Right cardiac atrium (tissue), 5 donors: ENCODE measurements at regions not wholly inside any gene's neighbourhood (a gene's known extent, or its start where the extent isn't known, plus 50 kb on each side); places are given as distances from the start of the nearest gene placed in this dataset.

ENCODE experiments used
- ATAC-seq, 2 donors: fragments of 200-7000 bp; cut with Tn5 transposase; one replicate each; pipeline versions ENCODE4 v1.8.0 to v1.9.1; 2020; ENCODE audit warnings: moderate library complexity in 2 of 2, mild to moderate bottlenecking in 1 of 2
- DNase-seq, 3 donors: peaks; one replicate each; pipeline ENCODE4 v3.0.0-alpha.2; 2020
- H3K27ac ChIP-seq: one replicate; pipeline ENCODE4 v1.5.1; 2013; ENCODE audit warnings: mild to moderate bottlenecking, low read length, control low read depth, moderate library complexity
- H3K27me3 ChIP-seq: one replicate; pipeline ENCODE4 v1.6.1; 2013; ENCODE audit not compliant: control insufficient read depth, insufficient read depth
- H3K4me1 ChIP-seq: one replicate; pipeline ENCODE4 v1.6.1; 2013; ENCODE audit warnings: low read length; ENCODE audit not compliant: control insufficient read depth, insufficient read depth
- H3K4me3 ChIP-seq: one replicate; pipeline ENCODE4 v1.5.1; 2013; ENCODE audit warnings: low read length, control low read depth
- H3K9me3 ChIP-seq: one replicate; pipeline ENCODE4 v1.6.1; 2013; ENCODE audit warnings: low read length; ENCODE audit not compliant: control insufficient read depth
- WGBS: extraction: QIAGEN DNeasy Blood & Tissue Kit; methylation state at CpG from one replicate; pipeline ENCODE4 v1.1.7; 2013; 5-methylcytosine and 5-hydroxymethylcytosine counted together
- intact Hi-C, 4 donors: fragments of 100-400 bp; cut with DNase I; formaldehyde crosslinking; loops; one replicate each; pipeline versions ENCODE4 v1.11.0 to v1.14.0; 2022 to 2023
- donor health status: healthy with polysubstance abuse.
- donor health status: DM: no; HTN: yes; CAD: no.
- donor health status: DM: no; HTN: no; CAD: no.
- donor health status: DM: no; HTN: yes; CAD: no; lungs with severe emphysema.
- donor health status: DM: yes; HTN: yes; CAD: no.

DNA sequence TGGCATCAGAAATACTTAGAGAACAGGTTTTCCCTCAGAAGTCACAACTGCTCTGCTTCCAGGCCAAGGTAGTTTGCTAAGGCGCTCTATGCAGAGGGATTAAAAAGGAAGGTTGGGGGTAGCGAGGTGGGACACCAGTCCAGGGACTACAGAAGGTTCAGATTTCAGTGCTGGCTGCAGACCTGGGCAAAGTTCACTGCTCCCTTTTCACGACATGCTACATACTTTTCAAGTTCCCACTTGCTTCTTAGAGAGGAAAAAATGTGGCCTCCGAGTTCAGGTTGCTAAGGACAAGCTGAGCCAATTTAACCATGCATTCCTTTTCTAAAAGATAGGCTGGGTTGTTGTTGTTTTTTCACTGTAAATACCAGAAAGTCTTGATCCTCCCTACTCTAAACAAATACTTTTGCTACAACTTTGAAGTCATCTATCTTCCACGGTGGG, 158.6 kb upstream of the NR2F2 start:
- intact Hi-C loops = no loop called here
- WGBS = 57% methylated on average over 5 of the region's 5 CpGs
- ATAC-seq = no peak

DNA sequence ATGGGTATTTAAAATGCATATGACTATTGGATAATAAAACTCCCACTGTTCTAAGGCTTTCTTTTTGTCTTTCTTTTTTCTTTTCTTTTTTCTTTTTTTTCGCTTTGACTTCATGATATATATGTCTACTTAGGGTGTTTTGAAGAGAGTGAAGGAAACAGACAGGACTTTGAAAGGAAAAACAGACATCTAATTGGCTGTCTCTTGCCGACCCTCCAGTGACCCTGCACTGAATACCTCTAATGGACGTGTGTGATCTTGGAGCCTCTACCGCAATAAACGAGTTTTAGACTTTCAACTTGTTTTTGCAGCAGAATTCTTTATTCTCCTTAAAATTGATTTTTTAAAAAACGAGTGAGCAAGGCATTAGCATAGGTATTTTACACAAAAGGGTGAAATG, 158.1 kb upstream of the NR2F2 start:
- no peaks in the 10 kb centered on the region for H3K4me1 ChIP-seq
- 85% methylated on average over 6 of the region's 6 CpGs for WGBS
- DNase-seq (no peak), ATAC-seq (no peak)
- intact Hi-C loops = no loop called here
- no peaks in the 10 kb centered on the region for H3K27me3 ChIP-seq
- H3K27ac ChIP-seq = no peak overlapping the region
- H3K4me3 ChIP-seq = no peak overlapping the region
- no peaks in the 10 kb centered on the region for H3K9me3 ChIP-seq

More for the DNA sequence above, 158.6 kb upstream of the NR2F2 start:
- Histone ChIP-seq H3K9me3 (no peaks in the 10 kb centered on the region), H3K27me3 (no peaks in the 10 kb centered on the region), H3K4me3 (no peak overlapping the region), H3K27ac (no peak overlapping the region), H3K4me1 (no peaks in the 10 kb centered on the region)
- no peak for DNase-seq

DNA sequence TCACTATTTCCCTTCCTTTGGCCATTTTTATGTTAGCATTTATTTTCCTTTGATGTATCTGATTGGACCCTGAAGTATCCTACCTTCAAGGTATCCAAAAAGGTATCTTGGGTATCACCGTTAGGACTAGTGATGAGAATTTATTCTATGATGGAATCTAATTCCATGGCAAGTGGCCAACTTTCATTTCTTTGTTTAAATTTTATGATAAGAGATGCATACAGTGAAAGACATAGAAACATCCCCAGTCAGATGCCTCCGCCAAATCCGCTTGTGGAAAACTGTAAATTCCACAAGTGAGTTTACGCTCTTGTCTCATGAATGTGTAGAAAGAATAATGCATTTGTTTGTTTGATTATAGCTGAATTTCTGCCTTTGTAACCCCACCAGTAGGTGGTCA, 153.7 kb upstream of the NR2F2 start:
- intact Hi-C loops = no loop called here
- peaks cover 11% of the 10 kb centered on the region for H3K4me1 ChIP-seq
- 94% methylated on average over 4 of the region's 4 CpGs for WGBS

GRCh38 chr15:96177279-96177678, 153.2 kb upstream of the NR2F2 start:
- WGBS = 92% methylated on average over 1 of the region's 1 CpG
- Histone ChIP-seq H3K4me1 (peaks cover 11% of the 10 kb centered on the region), H3K4me3 (no peak overlapping the region), H3K27ac (no peak overlapping the region), H3K27me3 (no peaks in the 10 kb centered on the region), H3K9me3 (no peaks in the 10 kb centered on the region)
- intact Hi-C loops = no loop called here
- DNase-seq = no peak
- ATAC-seq = no peak

More for the DNA sequence above, 153.7 kb upstream of the NR2F2 start:
- no peak overlapping the region for H3K27ac ChIP-seq
- ATAC-seq (no peak), DNase-seq (no peak)
- no peaks in the 10 kb centered on the region for H3K9me3 ChIP-seq
- no peak overlapping the region for H3K4me3 ChIP-seq
- H3K27me3 ChIP-seq = no peaks in the 10 kb centered on the region

DNA sequence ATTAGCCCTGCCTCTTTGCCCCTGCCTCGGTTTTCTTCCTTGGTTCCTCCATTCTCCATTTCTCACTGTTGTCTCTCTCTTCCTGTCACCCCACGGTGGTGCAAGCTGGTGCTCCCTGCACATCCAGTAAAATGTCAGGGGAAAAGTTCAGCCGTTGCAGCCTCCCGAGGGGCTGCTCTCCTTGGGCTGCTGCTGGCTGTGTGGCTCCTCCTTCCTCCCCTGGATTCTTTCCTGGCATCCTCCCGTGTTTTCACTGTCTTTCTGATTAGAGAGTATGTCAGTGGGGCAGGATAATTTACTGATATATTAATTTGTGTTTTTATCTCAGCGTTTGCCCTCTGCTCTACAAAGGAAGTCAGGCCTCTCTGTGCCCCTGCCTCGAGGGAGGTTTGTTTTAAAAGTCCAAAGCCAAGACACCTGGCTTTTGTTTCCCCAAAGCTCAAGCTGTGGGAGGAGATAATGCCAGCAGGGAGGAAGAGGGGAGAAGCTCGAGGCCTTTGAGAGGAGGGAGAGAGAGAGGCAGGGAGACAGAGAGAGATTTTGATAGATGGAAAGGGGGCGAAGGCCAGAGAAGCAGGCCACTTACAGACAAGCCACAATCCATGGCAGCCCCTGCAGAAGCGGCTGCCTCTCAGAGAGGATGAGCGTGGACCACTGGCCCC, 150.3 kb upstream of the NR2F2 start:
- WGBS = 44% methylated on average over 11 of the region's 11 CpGs

DNA sequence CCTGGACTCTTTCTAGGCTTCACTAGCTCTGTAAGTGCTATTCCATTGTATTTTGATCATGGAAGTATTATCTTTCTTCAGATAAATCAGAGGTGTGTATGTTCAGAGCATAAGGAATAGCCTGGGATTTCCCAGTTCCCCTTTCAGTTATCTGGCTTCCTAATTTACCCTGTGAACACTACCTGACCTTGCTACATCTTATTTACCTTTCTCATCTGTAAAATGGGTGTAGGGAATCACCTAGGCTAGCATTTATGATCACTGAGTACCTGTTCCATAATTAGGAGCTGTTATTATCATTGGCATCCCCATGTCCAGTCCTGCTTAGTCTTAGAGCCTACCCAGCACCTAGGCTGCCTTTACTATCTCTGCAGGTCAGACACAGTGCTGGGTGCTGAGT, 149.3 kb upstream of the NR2F2 start:
- Histone ChIP-seq H3K9me3 (no peaks in the 10 kb centered on the region), H3K27ac (peak overlapping the region; percentile 50), H3K27me3 (no peaks in the 10 kb centered on the region), H3K4me3 (no peak overlapping the region), H3K4me1 (peaks cover 11% of the 10 kb centered on the region)
- ATAC-seq (peak in 1 of 2 donors; percentile 19), DNase-seq (no peak)
- intact Hi-C loops = loop anchor here in 1 of 4 donors (10.0 kb wide), 1 partner anchor 104 kb away; no protein-coding TSS in a partner anchor

More for the DNA sequence above, 150.3 kb upstream of the NR2F2 start:
- DNase-seq (no peak), ATAC-seq (no peak)
- H3K9me3 ChIP-seq = no peaks in the 10 kb centered on the region
- H3K4me3 ChIP-seq = no peak overlapping the region
- intact Hi-C loops = loop anchor here in 1 of 4 donors (10.0 kb wide), 1 partner anchor 105 kb away; no protein-coding TSS in a partner anchor
- peaks cover 11% of the 10 kb centered on the region for H3K4me1 ChIP-seq
- H3K27me3 ChIP-seq = no peaks in the 10 kb centered on the region
- no peak overlapping the region for H3K27ac ChIP-seq

DNA sequence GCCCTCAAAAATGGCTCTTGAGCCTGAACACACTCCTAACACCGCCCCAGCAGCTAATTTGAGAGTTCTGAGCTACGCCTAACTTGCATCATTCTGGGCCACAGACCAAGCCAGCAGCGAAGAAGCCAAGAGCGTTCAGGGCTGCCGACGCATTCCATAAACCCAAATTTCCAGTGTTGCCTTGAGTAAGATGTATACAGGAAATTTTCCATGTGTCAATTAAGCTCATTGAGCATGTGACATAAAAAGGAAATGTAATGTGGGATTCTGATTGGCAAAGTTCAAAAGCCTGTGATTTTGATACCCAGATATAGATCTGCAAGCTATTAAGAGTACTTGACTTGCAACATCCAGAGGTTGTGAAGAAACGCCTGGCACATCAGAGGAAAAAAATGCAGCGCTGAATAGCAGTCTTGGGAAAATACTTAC, 148.6 kb upstream of the NR2F2 start:
- Histone ChIP-seq H3K27ac (peak overlapping the region; percentile 50), H3K4me1 (peaks cover 11% of the 10 kb centered on the region), H3K27me3 (no peaks in the 10 kb centered on the region), H3K4me3 (no peak overlapping the region), H3K9me3 (no peaks in the 10 kb centered on the region)
- WGBS = 38% methylated on average over 8 of the region's 8 CpGs
- ATAC-seq (peak; percentile 89 to 92), DNase-seq (peak; percentile 74 to 88 (median 84))
- intact Hi-C loops = loop anchor here in 1 of 4 donors (10.0 kb wide), 1 partner anchor 103 kb away; no protein-coding TSS in a partner anchor

- Histone ChIP-seq H3K27ac (no peak overlapping the region), H3K4me1 (peaks cover 11% of the 10 kb centered on the region), H3K27me3 (no peaks in the 10 kb centered on the region), H3K9me3 (no peaks in the 10 kb centered on the region), H3K4me3 (no peak overlapping the region)
- no peak for ATAC-seq
- intact Hi-C loops = loop anchor here in 1 of 4 donors (10.0 kb wide), 1 partner anchor 102 kb away; no protein-coding TSS in a partner anchor
- 90% methylated on average over 12 of the region's 12 CpGs for WGBS
- no peak for DNase-seq
Measured at GRCh38 chr15:96182736-96183513, 147.6 kb upstream of the NR2F2 start.

GRCh38 chr15:96183514-96183850, 147.0 kb upstream of the NR2F2 start:
- no peak overlapping the region for H3K27ac ChIP-seq
- no peak for DNase-seq
- WGBS = 76% methylated on average over 4 of the region's 4 CpGs
- peaks cover 11% of the 10 kb centered on the region for H3K4me1 ChIP-seq
- no peaks in the 10 kb centered on the region for H3K9me3 ChIP-seq
- H3K4me3 ChIP-seq = no peak overlapping the region
- H3K27me3 ChIP-seq = no peaks in the 10 kb centered on the region
- ATAC-seq = no peak
- intact Hi-C loops = loop anchor here in 1 of 4 donors (10.0 kb wide), 1 partner anchor 101 kb away; no protein-coding TSS in a partner anchor

GRCh38 chr15:96183867-96184266, 146.6 kb upstream of the NR2F2 start:
- intact Hi-C loops = loop anchor here in 1 of 4 donors (10.0 kb wide), 1 partner anchor 101 kb away; no protein-coding TSS in a partner anchor
- Histone ChIP-seq H3K27ac (no peak overlapping the region), H3K27me3 (no peaks in the 10 kb centered on the region), H3K4me3 (no peak overlapping the region), H3K9me3 (no peaks in the 10 kb centered on the region), H3K4me1 (peaks cover 11% of the 10 kb centered on the region)
- WGBS = 94% methylated on average over 3 of the region's 3 CpGs
- ATAC-seq (no peak), DNase-seq (no peak)

DNA sequence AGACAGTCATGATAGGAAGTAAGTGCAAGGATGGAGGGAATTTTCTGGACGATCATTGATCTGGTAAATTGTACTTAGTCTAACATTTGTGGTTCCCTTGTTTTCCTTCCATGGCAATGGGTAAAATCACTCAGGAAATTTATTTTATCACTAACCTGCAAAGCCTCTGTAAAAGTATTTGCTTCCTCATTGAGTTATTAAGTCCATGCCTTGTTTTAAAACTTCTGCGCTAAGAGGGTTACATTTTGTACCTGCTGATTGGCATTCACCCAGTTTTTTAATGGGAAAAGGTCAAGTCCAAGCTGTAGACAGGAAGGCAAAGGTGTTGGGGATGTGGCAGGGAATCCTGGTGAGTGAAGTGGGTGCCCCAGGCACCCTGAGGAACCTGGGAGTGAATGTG, 146.2 kb upstream of the NR2F2 start:
- WGBS = 90% methylated on average over 2 of the region's 2 CpGs
- intact Hi-C loops = loop anchor here in 1 of 4 donors (10.0 kb wide), 1 partner anchor 101 kb away; no protein-coding TSS in a partner anchor

More for the DNA sequence above, 146.2 kb upstream of the NR2F2 start:
- Histone ChIP-seq H3K4me1 (peaks cover 11% of the 10 kb centered on the region), H3K9me3 (no peaks in the 10 kb centered on the region), H3K4me3 (no peak overlapping the region), H3K27me3 (no peaks in the 10 kb centered on the region), H3K27ac (no peak overlapping the region)
- DNase-seq (no peak), ATAC-seq (no peak)
